HCT116 (cell line): ENCODE measurements at regions not wholly inside any gene's neighbourhood (a gene's known extent, or its start where the extent isn't known, plus 50 kb on each side); places are given as distances from the start of the nearest gene placed in this dataset.

Experiments used
- CBX3 ChIP-seq: IDR thresholded peaks from 2 replicates; pipeline ENCODE4 v1.6.1; 2012; ENCODE audit warnings: low read depth
- EZH2 ChIP-seq: fragments of 200-600 bp; sonication (generic); IDR thresholded peaks from 2 replicates; pipeline ENCODE4 v1.6.1; 2017; ENCODE audit warnings: antibody characterized with exemption, mixed run types
- JUND ChIP-seq: IDR thresholded peaks from 2 replicates; pipeline ENCODE4 v1.6.1; 2012
- POLR2A ChIP-seq: IDR thresholded peaks from 2 replicates; pipeline ENCODE4 v1.7.0; 2011; ENCODE audit warnings: borderline replicate concordance; ENCODE audit not compliant: insufficient read depth, insufficient read length; ENCODE audit errors: extremely low read depth
- POLR2AphosphoS5 ChIP-seq: IDR thresholded peaks from 2 replicates; pipeline ENCODE4 v1.6.1; 2011; ENCODE audit warnings: mild to moderate bottlenecking, low read depth, low read length, moderate library complexity
- RAD21 ChIP-seq: IDR thresholded peaks from 2 replicates; pipeline ENCODE4 v1.6.1; 2012; ENCODE audit warnings: low read depth, mild to moderate bottlenecking
- SP1 ChIP-seq: IDR thresholded peaks from 2 replicates; pipeline ENCODE4 v1.6.1; 2012; ENCODE audit warnings: low read depth
- ZNF274 ChIP-seq: fragments of 200-500 bp; sonication (Bioruptor generic); IDR thresholded peaks from 2 replicates; pipeline ENCODE4 v1.6.1; 2014; ENCODE audit warnings: mild to moderate bottlenecking, low read depth, low read length, inconsistent platforms
- TF ChIP-seq, protein P1 (sequence below), 3 experiments: fragments of 200-600 bp in 1 of 3; sonication (generic) in 1 of 3; IDR thresholded peaks in 2 of 3; conservative IDR thresholded peaks in 1 of 3; 2 replicates each; pipeline ENCODE4 v1.5.1; 2012 to 2017; ENCODE audit warnings: low read depth in 2 of 3, low read length in 2 of 3, antibody characterized with exemption in 1 of 3, borderline replicate concordance in 1 of 3, control low read depth in 1 of 3, mild to moderate bottlenecking in 1 of 3, mixed read lengths in 1 of 3, mixed run types in 1 of 3, moderate library complexity in 1 of 3; ENCODE audit not compliant: insufficient read depth in 1 of 3
- TF ChIP-seq, protein P2 (sequence below): IDR thresholded peaks from 2 replicates; pipeline ENCODE4 v1.6.1; 2012
- TF ChIP-seq, protein P3 (sequence below): IDR thresholded peaks from 2 replicates; pipeline ENCODE4 v1.6.1; 2012; ENCODE audit warnings: low read depth
- TF ChIP-seq, protein P4 (sequence below): IDR thresholded peaks from 2 replicates; pipeline ENCODE4 v1.6.1; 2012

DNA sequence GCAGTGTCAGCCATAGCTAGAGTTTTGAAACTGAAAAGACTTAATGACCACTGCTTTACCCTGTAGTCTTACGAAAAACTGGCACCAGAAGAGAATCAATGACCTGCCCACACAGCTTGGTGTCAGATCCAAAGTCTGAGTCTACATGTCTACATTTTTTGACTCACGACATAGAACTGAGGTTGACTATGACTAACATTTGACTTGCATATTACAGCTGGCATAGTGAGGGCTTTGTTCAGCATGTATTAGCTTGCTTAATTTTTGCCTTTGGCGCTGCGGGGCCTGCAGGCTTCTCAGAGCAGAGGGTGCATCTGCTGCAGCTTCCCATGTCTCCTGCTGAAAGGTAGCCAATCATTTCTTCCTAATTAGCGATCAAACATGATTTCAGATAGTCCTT is 167.0 kb downstream of the EBLN2 start:
- no peak for TF ChIP-seq POLR2A
- TF ChIP-seq, protein P1, sequence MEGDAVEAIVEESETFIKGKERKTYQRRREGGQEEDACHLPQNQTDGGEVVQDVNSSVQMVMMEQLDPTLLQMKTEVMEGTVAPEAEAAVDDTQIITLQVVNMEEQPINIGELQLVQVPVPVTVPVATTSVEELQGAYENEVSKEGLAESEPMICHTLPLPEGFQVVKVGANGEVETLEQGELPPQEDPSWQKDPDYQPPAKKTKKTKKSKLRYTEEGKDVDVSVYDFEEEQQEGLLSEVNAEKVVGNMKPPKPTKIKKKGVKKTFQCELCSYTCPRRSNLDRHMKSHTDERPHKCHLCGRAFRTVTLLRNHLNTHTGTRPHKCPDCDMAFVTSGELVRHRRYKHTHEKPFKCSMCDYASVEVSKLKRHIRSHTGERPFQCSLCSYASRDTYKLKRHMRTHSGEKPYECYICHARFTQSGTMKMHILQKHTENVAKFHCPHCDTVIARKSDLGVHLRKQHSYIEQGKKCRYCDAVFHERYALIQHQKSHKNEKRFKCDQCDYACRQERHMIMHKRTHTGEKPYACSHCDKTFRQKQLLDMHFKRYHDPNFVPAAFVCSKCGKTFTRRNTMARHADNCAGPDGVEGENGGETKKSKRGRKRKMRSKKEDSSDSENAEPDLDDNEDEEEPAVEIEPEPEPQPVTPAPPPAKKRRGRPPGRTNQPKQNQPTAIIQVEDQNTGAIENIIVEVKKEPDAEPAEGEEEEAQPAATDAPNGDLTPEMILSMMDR (IDR thresholded peaks at IDR 0.05 in 2 of 3, conservative IDR thresholded peaks at IDR 0.05 in 1 of 3; ENCODE audit: borderline replicate concordance in 1 of 3, insufficient read depth in 1 of 3, low read depth in 2 of 3, low read length in 2 of 3) = no peak
- no peak for TF ChIP-seq RAD21
- no peak for TF ChIP-seq ZNF274
- TF ChIP-seq, protein P2, sequence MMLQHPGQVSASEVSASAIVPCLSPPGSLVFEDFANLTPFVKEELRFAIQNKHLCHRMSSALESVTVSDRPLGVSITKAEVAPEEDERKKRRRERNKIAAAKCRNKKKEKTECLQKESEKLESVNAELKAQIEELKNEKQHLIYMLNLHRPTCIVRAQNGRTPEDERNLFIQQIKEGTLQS = no peak
- no peak for TF ChIP-seq JUND
- TF ChIP-seq, protein P3, sequence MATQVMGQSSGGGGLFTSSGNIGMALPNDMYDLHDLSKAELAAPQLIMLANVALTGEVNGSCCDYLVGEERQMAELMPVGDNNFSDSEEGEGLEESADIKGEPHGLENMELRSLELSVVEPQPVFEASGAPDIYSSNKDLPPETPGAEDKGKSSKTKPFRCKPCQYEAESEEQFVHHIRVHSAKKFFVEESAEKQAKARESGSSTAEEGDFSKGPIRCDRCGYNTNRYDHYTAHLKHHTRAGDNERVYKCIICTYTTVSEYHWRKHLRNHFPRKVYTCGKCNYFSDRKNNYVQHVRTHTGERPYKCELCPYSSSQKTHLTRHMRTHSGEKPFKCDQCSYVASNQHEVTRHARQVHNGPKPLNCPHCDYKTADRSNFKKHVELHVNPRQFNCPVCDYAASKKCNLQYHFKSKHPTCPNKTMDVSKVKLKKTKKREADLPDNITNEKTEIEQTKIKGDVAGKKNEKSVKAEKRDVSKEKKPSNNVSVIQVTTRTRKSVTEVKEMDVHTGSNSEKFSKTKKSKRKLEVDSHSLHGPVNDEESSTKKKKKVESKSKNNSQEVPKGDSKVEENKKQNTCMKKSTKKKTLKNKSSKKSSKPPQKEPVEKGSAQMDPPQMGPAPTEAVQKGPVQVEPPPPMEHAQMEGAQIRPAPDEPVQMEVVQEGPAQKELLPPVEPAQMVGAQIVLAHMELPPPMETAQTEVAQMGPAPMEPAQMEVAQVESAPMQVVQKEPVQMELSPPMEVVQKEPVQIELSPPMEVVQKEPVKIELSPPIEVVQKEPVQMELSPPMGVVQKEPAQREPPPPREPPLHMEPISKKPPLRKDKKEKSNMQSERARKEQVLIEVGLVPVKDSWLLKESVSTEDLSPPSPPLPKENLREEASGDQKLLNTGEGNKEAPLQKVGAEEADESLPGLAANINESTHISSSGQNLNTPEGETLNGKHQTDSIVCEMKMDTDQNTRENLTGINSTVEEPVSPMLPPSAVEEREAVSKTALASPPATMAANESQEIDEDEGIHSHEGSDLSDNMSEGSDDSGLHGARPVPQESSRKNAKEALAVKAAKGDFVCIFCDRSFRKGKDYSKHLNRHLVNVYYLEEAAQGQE = no peak
- TF ChIP-seq POLR2AphosphoS5 = no peak
- no peak for TF ChIP-seq SP1
- TF ChIP-seq, protein P4, sequence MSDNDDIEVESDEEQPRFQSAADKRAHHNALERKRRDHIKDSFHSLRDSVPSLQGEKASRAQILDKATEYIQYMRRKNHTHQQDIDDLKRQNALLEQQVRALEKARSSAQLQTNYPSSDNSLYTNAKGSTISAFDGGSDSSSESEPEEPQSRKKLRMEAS = no peak
- TF ChIP-seq CBX3 = no peak
- no peak for TF ChIP-seq EZH2
